HepG2 (cell line): ENCODE measurements at regions not wholly inside any gene's neighbourhood (a gene's known extent, or its start where the extent isn't known, plus 50 kb on each side); places are given as distances from the start of the nearest gene placed in this dataset.

Source experiments
- ATAC-seq: fragments of 200-7000 bp; cut with Tn5 transposase; 3 replicates; pipeline ENCODE4 v1.9.1; 2020; ENCODE audit warnings: mild to moderate bottlenecking, moderate library complexity
- BruUV-seq: library from RNA; stranded (reverse); fragments of 400-500 nt; replicated peaks from 2 replicates; lab custom pipeline; 2021; lab: Mats Ljungman, UMichigan
- CTCF ChIA-PET: fragments of 300-600 bp; formaldehyde crosslinking; extraction: SDS; loops from one replicate; lab custom pipeline; 2021; ENCODE audit warnings: low total read pairs, inconsistent platforms, low intra/inter-chr PET ratio; lab: Yijun Ruan, JAX
- POLR2A ChIA-PET: fragments of 350-600 bp; sonication (Branson Sonifier 250); formaldehyde crosslinking; loops from one replicate; lab custom pipeline; 2020; ENCODE audit warnings: antibody characterized with exemption, inconsistent platforms; lab: Yijun Ruan, JAX
- DNase-seq: peaks from one replicate; pipeline ENCODE4 v3.0.0-alpha.2; 2015; ENCODE audit warnings: low spot score
- FAIRE-seq: peaks from 3 replicates; lab custom pipeline; 2011; peaks lifted over from hg19 to GRCh38; lab: Jason Lieb, UNC
- H2AFZ ChIP-seq: one replicate; pipeline ENCODE4 v1.6.1; 2011; ENCODE audit warnings: low read length, inconsistent platforms
- H3K27ac ChIP-seq: fragments of 300-600 bp; 3 replicates; pipeline ENCODE4 v1.8.0; 2011; ENCODE audit warnings: mixed run types, mild to moderate bottlenecking, mixed read lengths, low read length, inconsistent platforms; ENCODE audit not compliant: insufficient read depth; ENCODE audit errors: extremely low read length
- H3K27me3 ChIP-seq, 2 experiments: fragments of 200-600 bp in 1 of 2; 2 replicates in 1 of 2; 3 replicates in 1 of 2; pipeline versions ENCODE4 v1.6.0 to v1.8.0; 2011; ENCODE audit warnings: low read length in 2 of 2, mild to moderate bottlenecking in 2 of 2, moderate library complexity in 2 of 2, inconsistent platforms in 1 of 2; ENCODE audit not compliant: insufficient read depth in 2 of 2, control insufficient read depth in 1 of 2
- H3K36me3 ChIP-seq, 2 experiments: fragments of 200-600 bp in 1 of 2; replicated peaks in 1 of 2; 2 replicates in 1 of 2; 3 replicates in 1 of 2; pipeline versions ENCODE4 v1.5.1 to v1.8.0; 2011; ENCODE audit warnings: low read length in 2 of 2, inconsistent platforms in 1 of 2; ENCODE audit not compliant: insufficient read depth in 2 of 2, control insufficient read depth in 1 of 2
- H3K4me1 ChIP-seq: 2 replicates; pipeline ENCODE4 v1.5.1; 2012; ENCODE audit warnings: low read length, inconsistent platforms; ENCODE audit not compliant: insufficient read depth
- H3K4me2 ChIP-seq: 2 replicates; pipeline ENCODE4 v1.6.0; 2011; ENCODE audit warnings: low read depth, low read length, inconsistent platforms
- H3K4me3 ChIP-seq, 3 experiments: fragments of 200-600 bp in 1 of 3; sonication (generic), shearing (Covaris generic) in 1 of 3; replicated peaks in 1 of 3; 2 replicates each; pipeline ENCODE4 v1.5.1; 2011 to 2016; ENCODE audit warnings: low read length in 3 of 3, inconsistent platforms in 2 of 3, low read depth in 2 of 3, mild to moderate bottlenecking in 2 of 3, control low read depth in 1 of 3, mixed read lengths in 1 of 3; ENCODE audit not compliant: insufficient read depth in 1 of 3
- H3K79me2 ChIP-seq: one replicate; pipeline ENCODE4 v1.6.1; 2011; ENCODE audit warnings: low read length, inconsistent platforms; ENCODE audit not compliant: insufficient read depth
- H3K9ac ChIP-seq: 2 replicates; pipeline ENCODE4 v1.6.0; 2011; ENCODE audit warnings: mild to moderate bottlenecking, low read depth, low read length, inconsistent platforms; ENCODE audit not compliant: insufficient read depth
- H3K9me3 ChIP-seq: 2 replicates; pipeline ENCODE4 v1.5.1; 2012; ENCODE audit warnings: mild to moderate bottlenecking, low read length
- H4K20me1 ChIP-seq: 2 replicates; pipeline ENCODE4 v1.6.0; 2011; ENCODE audit warnings: inconsistent platforms, mild to moderate bottlenecking, low read length, moderate library complexity; ENCODE audit not compliant: insufficient read depth
- ATF1 ChIP-seq: IDR thresholded peaks from 2 replicates; pipeline ENCODE4 v1.6.1; 2016; ENCODE audit warnings: mild to moderate bottlenecking, control low read depth
- ERF ChIP-seq: IDR thresholded peaks from 2 replicates; pipeline ENCODE4 v1.6.1; 2018; ENCODE audit warnings: missing biosample characterization, missing genetic modification reagents
- KAT8 ChIP-seq: IDR thresholded peaks from 2 replicates; pipeline ENCODE4 v1.6.1; 2016; ENCODE audit warnings: missing genetic modification reagents, missing compliant biosample characterization
- MAF1 ChIP-seq: sonication (generic); formaldehyde crosslinking; IDR thresholded peaks from 2 replicates; pipeline ENCODE4 v1.5.0; 2020; ENCODE audit warnings: missing genetic modification reagents, borderline replicate concordance
- MED8 ChIP-seq: sonication (generic); formaldehyde crosslinking; IDR thresholded peaks from 2 replicates; pipeline ENCODE4 v1.8.1; 2023; ENCODE audit warnings: mild to moderate bottlenecking, missing genetic modification reagents; ENCODE audit not compliant: insufficient replicate concordance
- MIER3 ChIP-seq: IDR thresholded peaks from 2 replicates; pipeline ENCODE4 v1.6.1; 2016; ENCODE audit warnings: missing compliant biosample characterization, borderline replicate concordance
- RXRA ChIP-seq: sonication (generic); formaldehyde crosslinking; IDR thresholded peaks from 2 replicates; pipeline ENCODE4 v1.5.1; 2020; ENCODE audit warnings: missing genetic modification reagents
- SMARCC2 ChIP-seq: fragments of 450-650 bp; IDR thresholded peaks from 2 replicates; pipeline ENCODE4 v1.6.1; 2017; ENCODE audit warnings: antibody characterized with exemption, mild to moderate bottlenecking
- STAT5B ChIP-seq: sonication (generic); formaldehyde crosslinking; IDR thresholded peaks from 2 replicates; pipeline ENCODE4 v1.4.0; 2020; ENCODE audit warnings: missing genetic modification reagents
- TMF1 ChIP-seq: sonication (generic); formaldehyde crosslinking; IDR thresholded peaks from 2 replicates; pipeline ENCODE4 v1.8.1; 2022; ENCODE audit warnings: low read depth, missing genetic modification reagents
- TSC22D2 ChIP-seq: sonication (generic); formaldehyde crosslinking; IDR thresholded peaks from 2 replicates; pipeline ENCODE4 v1.5.1; 2020; ENCODE audit warnings: missing genetic modification reagents, mild to moderate bottlenecking, borderline replicate concordance
- ZFP41 ChIP-seq: sonication (generic); formaldehyde crosslinking; IDR thresholded peaks from 2 replicates; pipeline ENCODE4 v1.4.0; 2020; ENCODE audit warnings: mild to moderate bottlenecking, missing genetic modification reagents, borderline replicate concordance
- ZNF430 ChIP-seq: sonication (generic); formaldehyde crosslinking; IDR thresholded peaks from 2 replicates; pipeline ENCODE4 v1.9.0; 2021; ENCODE audit warnings: mild to moderate bottlenecking, missing genetic modification reagents
- ZNF790 ChIP-seq: sonication (generic); formaldehyde crosslinking; IDR thresholded peaks from 2 replicates; pipeline ENCODE4 v1.8.0; 2022; ENCODE audit warnings: missing genetic modification reagents, mild to moderate bottlenecking, borderline replicate concordance
- WGBS: methylation state at CpG from one replicate; pipeline ENCODE4 v1.1.6; 2017; ENCODE audit warnings: low lambda C conversion rate; 5-methylcytosine and 5-hydroxymethylcytosine counted together
- in situ Hi-C: cut with HindIII; loops from 2 replicates; pipeline ENCODE4 v1.10.0; 2017; ENCODE audit warnings: low pct_unique_long_range_greater_than_20kb; ENCODE audit not compliant: extremely low pct_ligation_motif_present
- intact Hi-C: fragments of 100-400 bp; cut with micrococcal nuclease; formaldehyde crosslinking; loops from one replicate; pipeline ENCODE4 v1.10.0; 2022; ENCODE audit not compliant: unreplicated experiment
- TF ChIP-seq, protein P1 (sequence below): sonication (generic); formaldehyde crosslinking; conservative IDR thresholded peaks from 2 replicates; pipeline ENCODE4 v1.4.0; 2020; ENCODE audit warnings: mild to moderate bottlenecking, missing genetic modification reagents, moderate library complexity
- TF ChIP-seq, protein P2 (sequence below): IDR thresholded peaks from 2 replicates; pipeline ENCODE4 v1.6.1; 2016

- Histone ChIP-seq H3K9me3 (no peaks in the 10 kb centered on the region), H3K4me3 (no peak overlapping the region), H3K9ac (no peak overlapping the region), H3K27ac (no peak overlapping the region), H3K4me1 (no peaks in the 10 kb centered on the region), H4K20me1 (no peaks in the 10 kb centered on the region), H3K36me3 (no peaks in the 10 kb centered on the region), H3K4me2 (no peak overlapping the region), H3K27me3 (no peaks in the 10 kb centered on the region), H2AFZ (no peak overlapping the region), H3K79me2 (no peaks in the 10 kb centered on the region)
- in situ Hi-C loops (no loop called here), intact Hi-C loops (no loop called here)
- no TSS peak for BruUV-seq
- no peak for ATAC-seq
- DNase-seq, result no peak
- TF ChIP-seq KAT8 (CRISPR knock-in tag), result no peak
- TF ChIP-seq TMF1, result no peak
- no peak for TF ChIP-seq SMARCC2
- TF ChIP-seq ERF (CRISPR knock-in tag), result no peak
- TF ChIP-seq MED8 (CRISPR knock-in tag), result no peak
- no peak for TF ChIP-seq RXRA (CRISPR knock-in tag)
- no peak for TF ChIP-seq ZNF790 (CRISPR knock-in tag)
- TF ChIP-seq, protein P1, sequence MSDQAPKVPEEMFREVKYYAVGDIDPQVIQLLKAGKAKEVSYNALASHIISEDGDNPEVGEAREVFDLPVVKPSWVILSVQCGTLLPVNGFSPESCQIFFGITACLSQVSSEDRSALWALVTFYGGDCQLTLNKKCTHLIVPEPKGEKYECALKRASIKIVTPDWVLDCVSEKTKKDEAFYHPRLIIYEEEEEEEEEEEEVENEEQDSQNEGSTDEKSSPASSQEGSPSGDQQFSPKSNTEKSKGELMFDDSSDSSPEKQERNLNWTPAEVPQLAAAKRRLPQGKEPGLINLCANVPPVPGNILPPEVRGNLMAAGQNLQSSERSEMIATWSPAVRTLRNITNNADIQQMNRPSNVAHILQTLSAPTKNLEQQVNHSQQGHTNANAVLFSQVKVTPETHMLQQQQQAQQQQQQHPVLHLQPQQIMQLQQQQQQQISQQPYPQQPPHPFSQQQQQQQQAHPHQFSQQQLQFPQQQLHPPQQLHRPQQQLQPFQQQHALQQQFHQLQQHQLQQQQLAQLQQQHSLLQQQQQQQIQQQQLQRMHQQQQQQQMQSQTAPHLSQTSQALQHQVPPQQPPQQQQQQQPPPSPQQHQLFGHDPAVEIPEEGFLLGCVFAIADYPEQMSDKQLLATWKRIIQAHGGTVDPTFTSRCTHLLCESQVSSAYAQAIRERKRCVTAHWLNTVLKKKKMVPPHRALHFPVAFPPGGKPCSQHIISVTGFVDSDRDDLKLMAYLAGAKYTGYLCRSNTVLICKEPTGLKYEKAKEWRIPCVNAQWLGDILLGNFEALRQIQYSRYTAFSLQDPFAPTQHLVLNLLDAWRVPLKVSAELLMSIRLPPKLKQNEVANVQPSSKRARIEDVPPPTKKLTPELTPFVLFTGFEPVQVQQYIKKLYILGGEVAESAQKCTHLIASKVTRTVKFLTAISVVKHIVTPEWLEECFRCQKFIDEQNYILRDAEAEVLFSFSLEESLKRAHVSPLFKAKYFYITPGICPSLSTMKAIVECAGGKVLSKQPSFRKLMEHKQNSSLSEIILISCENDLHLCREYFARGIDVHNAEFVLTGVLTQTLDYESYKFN, result no peak
- TF ChIP-seq STAT5B (CRISPR knock-in tag), result no peak
- TF ChIP-seq MAF1 (CRISPR knock-in tag), result no peak
- TF ChIP-seq ZFP41 (CRISPR knock-in tag), result no peak
- no peak for TF ChIP-seq ZNF430 (CRISPR knock-in tag)
- no peak for TF ChIP-seq TSC22D2
- TF ChIP-seq, protein P2, sequence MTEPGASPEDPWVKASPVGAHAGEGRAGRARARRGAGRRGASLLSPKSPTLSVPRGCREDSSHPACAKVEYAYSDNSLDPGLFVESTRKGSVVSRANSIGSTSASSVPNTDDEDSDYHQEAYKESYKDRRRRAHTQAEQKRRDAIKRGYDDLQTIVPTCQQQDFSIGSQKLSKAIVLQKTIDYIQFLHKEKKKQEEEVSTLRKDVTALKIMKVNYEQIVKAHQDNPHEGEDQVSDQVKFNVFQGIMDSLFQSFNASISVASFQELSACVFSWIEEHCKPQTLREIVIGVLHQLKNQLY (CRISPR knock-in tag), result no peak
- TF ChIP-seq ATF1 (CRISPR knock-in tag), result no peak
- no peak for TF ChIP-seq MIER3 (CRISPR knock-in tag)
- WGBS, result 42% methylated on average over 5 of the region's 5 CpGs
- FAIRE-seq, result no peak
- POLR2A ChIA-PET, result no interaction called here
- CTCF ChIA-PET, result no interaction called here
Observed at GRCh38 chr1:60747353-60747752, 335.0 kb upstream of the NFIA start.
